Natural killer cell (primary cell): ENCODE measurements at regions not wholly inside any gene's neighbourhood (a gene's known extent, or its start where the extent isn't known, plus 50 kb on each side); places are given as distances from the start of the nearest gene placed in this dataset.
"Not testable (repeated sequence)": the region's sequence is repeated elsewhere in the genome, so short reads cannot be mapped to it uniquely, and the experiment has no call there.

ENCODE experiments used
- ATAC-seq, 3 donors: fragments of 150-1000 bp in 2 of 3; fragments of 200-7000 bp in 1 of 3; cut with Tn5 transposase; 1 replicate in 1 of 3; 2 replicates in 2 of 3; pipeline ENCODE4 v1.10.0; 2021; ENCODE audit warnings: mild to moderate bottlenecking in 2 of 3, moderate library complexity in 2 of 3
- DNase-seq, 2 donors: peaks; one replicate each; pipeline versions ENCODE4 v3.0.0 to v3.0.0-alpha.2; 2013 to 2021; ENCODE audit warnings: mixed read lengths in 1 of 2
- H3K27ac ChIP-seq: one replicate; pipeline ENCODE4 v1.5.1; 2013; ENCODE audit warnings: mild to moderate bottlenecking, low read length
- H3K27me3 ChIP-seq: one replicate; pipeline ENCODE4 v1.6.1; 2013; ENCODE audit warnings: low read length; ENCODE audit not compliant: control insufficient read depth, insufficient read depth
- H3K36me3 ChIP-seq: one replicate; pipeline ENCODE4 v1.6.1; 2013; ENCODE audit warnings: low read length; ENCODE audit not compliant: control insufficient read depth, insufficient read depth
- H3K4me1 ChIP-seq: one replicate; pipeline ENCODE4 v1.6.1; 2013; ENCODE audit warnings: low read length; ENCODE audit not compliant: control insufficient read depth, insufficient read depth
- H3K4me3 ChIP-seq: one replicate; pipeline ENCODE4 v1.5.1; 2013; ENCODE audit warnings: low read length
- H3K9me3 ChIP-seq: one replicate; pipeline ENCODE4 v1.6.1; 2013; ENCODE audit warnings: low read length; ENCODE audit not compliant: control insufficient read depth, insufficient read depth
- H3K27ac Mint-ChIP-seq, 2 donors: one replicate each; pipeline ENCODE4 v1.8.0; 2022; ENCODE audit warnings: mild to moderate bottlenecking in 2 of 2, mixed read lengths in 2 of 2, moderate library complexity in 1 of 2
- H3K27me3 Mint-ChIP-seq, 2 donors: one replicate each; pipeline ENCODE4 v1.8.0; 2022; ENCODE audit warnings: low read depth in 2 of 2, mixed read lengths in 2 of 2
- H3K36me3 Mint-ChIP-seq: one replicate; pipeline ENCODE4 v1.8.0; 2022; ENCODE audit warnings: mixed read lengths
- H3K4me1 Mint-ChIP-seq, 2 donors: one replicate each; pipeline ENCODE4 v1.8.0; 2022; ENCODE audit warnings: mixed read lengths in 2 of 2
- H3K4me3 Mint-ChIP-seq: one replicate; pipeline ENCODE4 v1.8.0; 2022; ENCODE audit warnings: mild to moderate bottlenecking, moderate library complexity, mixed read lengths
- H3K9me3 Mint-ChIP-seq, 2 donors: one replicate each; pipeline ENCODE4 v1.8.0; 2022; ENCODE audit warnings: mixed read lengths in 2 of 2
- CTCF ChIP-seq: fragments of 200-600 bp; IDR thresholded peaks from one replicate; pipeline ENCODE4 v1.8.0; 2022; ENCODE audit warnings: antibody characterized with exemption
- WGBS: methylation state at CpG from one replicate; pipeline ENCODE4 v1.1.7; 2013; ENCODE audit warnings: missing lambda C conversion rate; ENCODE audit not compliant: insufficient coverage; 5-methylcytosine and 5-hydroxymethylcytosine counted together
- intact Hi-C: fragments of 100-400 bp; cut with micrococcal nuclease; formaldehyde crosslinking; loops from one replicate; pipeline ENCODE4 v1.14.2; 2022

- Histone ChIP-seq H3K4me1 (no peaks in the 10 kb centered on the region), H3K27ac (no peak overlapping the region), H3K4me3 (no peak overlapping the region), H3K9me3 (no peaks in the 10 kb centered on the region), H3K36me3 (no peaks in the 10 kb centered on the region), H3K27me3 (no peaks in the 10 kb centered on the region)
- ATAC-seq, result no peak
- no peak for TF ChIP-seq CTCF
- H3K9me3 Mint-ChIP-seq, result peaks cover 0 to 8% of the 10 kb centered on the region in 2 donors
- WGBS, result 88% methylated on average over 7 of the region's 7 CpGs
- no peak for DNase-seq
- intact Hi-C loops, result no loop called here
- no peaks in the 10 kb centered on the region for H3K27me3 Mint-ChIP-seq
- H3K36me3 Mint-ChIP-seq, result peaks cover 8% of the 10 kb centered on the region
- H3K4me1 Mint-ChIP-seq, result no peaks in the 10 kb centered on the region
- no peak overlapping the region for H3K27ac Mint-ChIP-seq
- H3K4me3 Mint-ChIP-seq, result no peak overlapping the region
These were observed 2012.6 kb downstream of the PCDH9 start for GRCh38 chr13:65217471-65217995.

- H3K27ac Mint-ChIP-seq, DNase-seq, H3K36me3 Mint-ChIP-seq, H3K4me1 Mint-ChIP-seq, H3K4me3 ChIP-seq, ATAC-seq, H3K4me1 ChIP-seq, intact Hi-C loops, H3K9me3 Mint-ChIP-seq, H3K9me3 ChIP-seq, H3K27ac ChIP-seq, H3K4me3 Mint-ChIP-seq, H3K27me3 Mint-ChIP-seq, H3K27me3 ChIP-seq, H3K36me3 ChIP-seq: not testable (repeated sequence)
- WGBS, result 89% methylated on average over 2 of the region's 2 CpGs
These were observed 2027.3 kb downstream of the PCDH9 start for GRCh38 chr13:65202845-65203244.

- H3K27ac ChIP-seq, result no peak overlapping the region
- no peak overlapping the region for H3K4me3 Mint-ChIP-seq
- intact Hi-C loops, result no loop called here
- no peaks in the 10 kb centered on the region for H3K9me3 Mint-ChIP-seq
- no peaks in the 10 kb centered on the region for H3K27me3 ChIP-seq
- H3K36me3 ChIP-seq, result no peaks in the 10 kb centered on the region
- 84% methylated on average over 2 of the region's 3 CpGs for WGBS
- DNase-seq, result no peak
- no peaks in the 10 kb centered on the region for H3K36me3 Mint-ChIP-seq
- no peak for TF ChIP-seq CTCF
- no peaks in the 10 kb centered on the region for H3K4me1 ChIP-seq
- ATAC-seq, result no peak
- no peak overlapping the region for H3K27ac Mint-ChIP-seq
- no peaks in the 10 kb centered on the region for H3K9me3 ChIP-seq
- no peaks in the 10 kb centered on the region for H3K27me3 Mint-ChIP-seq
- no peak overlapping the region for H3K4me3 ChIP-seq
- H3K4me1 Mint-ChIP-seq, result peaks cover 0 to 5% of the 10 kb centered on the region in 2 donors
These were observed 2041.4 kb downstream of the PCDH9 start for GRCh38 chr13:65188721-65189120.

- Mint-ChIP-seq H3K9me3 (no peaks in the 10 kb centered on the region), H3K27ac (no peak overlapping the region), H3K4me3 (no peak overlapping the region), H3K4me1 (no peaks in the 10 kb centered on the region), H3K27me3 (no peaks in the 10 kb centered on the region), H3K36me3 (no peaks in the 10 kb centered on the region)
- DNase-seq (no peak), ATAC-seq (no peak)
- Histone ChIP-seq H3K4me1 (no peaks in the 10 kb centered on the region), H3K27ac (no peak overlapping the region), H3K27me3 (no peaks in the 10 kb centered on the region), H3K36me3 (no peaks in the 10 kb centered on the region), H3K9me3 (no peaks in the 10 kb centered on the region), H3K4me3 (no peak overlapping the region)
- no peak for TF ChIP-seq CTCF
- no CpG with 5 or more reads among the region's 3 CpGs for WGBS
- intact Hi-C loops, result no loop called here
These were observed 2062.1 kb downstream of the PCDH9 start for GRCh38 chr13:65168026-65168425.
